GM18517 (cell line): ENCODE measurements at regions not wholly inside any gene's neighbourhood (a gene's known extent, or its start where the extent isn't known, plus 50 kb on each side); places are given as distances from the start of the nearest gene placed in this dataset.

Experiments
- ATAC-seq: cut with Tn5 transposase; IDR thresholded peaks from one replicate; pipeline ENCODE4 v1.9.1; 2021; ENCODE audit warnings: mild to moderate bottlenecking, moderate library complexity; ENCODE audit not compliant: unreplicated experiment

DNA sequence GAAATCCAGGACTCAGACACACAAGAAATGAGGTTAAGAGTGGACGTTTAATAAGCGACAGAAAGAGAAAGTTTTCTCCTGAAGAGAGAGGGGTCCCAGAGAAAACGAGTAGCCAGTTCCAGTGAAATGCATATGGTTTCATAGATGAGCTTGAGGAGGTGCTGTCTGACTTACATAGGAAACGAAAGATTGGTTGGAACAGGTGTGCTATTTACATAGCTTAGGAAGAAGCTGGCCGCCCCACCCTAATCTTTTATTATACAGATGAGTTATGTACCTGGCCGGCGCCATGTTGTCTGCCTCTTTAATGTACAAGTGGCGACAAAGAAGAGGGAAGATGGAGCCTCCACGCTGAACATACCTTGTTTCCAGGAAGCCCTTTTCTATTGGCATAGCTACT lies 223.0 kb downstream of the SLC6A15 start:
- ATAC-seq = no peak

GRCh38 chr12:84685379-84685778 lies 227.2 kb downstream of the SLC6A15 start:
- ATAC-seq = no peak

DNA sequence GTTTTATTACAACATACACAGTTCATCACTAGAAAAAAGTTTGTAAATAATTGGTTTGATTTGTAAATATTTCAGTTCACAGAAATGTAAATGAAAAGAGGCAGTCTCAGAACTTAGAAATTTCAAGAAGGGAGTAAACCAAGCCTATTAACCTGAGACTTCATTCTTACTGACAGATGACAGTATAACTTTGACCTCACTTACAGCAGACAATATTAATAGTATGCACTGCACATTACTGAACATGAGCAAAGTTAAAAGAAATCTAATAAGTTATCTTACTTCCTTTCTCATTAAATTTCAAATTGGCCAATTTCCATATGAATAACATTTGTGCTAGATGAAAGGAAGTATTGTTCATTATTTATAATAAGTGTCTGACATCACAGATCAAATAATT lies 235.8 kb downstream of the SLC6A15 start:
- no peak for ATAC-seq

- no peak for ATAC-seq
Measured at GRCh38 chr12:84661786-84662185, 250.8 kb downstream of the SLC6A15 start.

GRCh38 chr12:84660139-84660538 lies 252.5 kb downstream of the SLC6A15 start:
- ATAC-seq = no peak

- ATAC-seq = no peak
Measured at GRCh38 chr12:84658877-84659276, 253.7 kb downstream of the SLC6A15 start.

DNA sequence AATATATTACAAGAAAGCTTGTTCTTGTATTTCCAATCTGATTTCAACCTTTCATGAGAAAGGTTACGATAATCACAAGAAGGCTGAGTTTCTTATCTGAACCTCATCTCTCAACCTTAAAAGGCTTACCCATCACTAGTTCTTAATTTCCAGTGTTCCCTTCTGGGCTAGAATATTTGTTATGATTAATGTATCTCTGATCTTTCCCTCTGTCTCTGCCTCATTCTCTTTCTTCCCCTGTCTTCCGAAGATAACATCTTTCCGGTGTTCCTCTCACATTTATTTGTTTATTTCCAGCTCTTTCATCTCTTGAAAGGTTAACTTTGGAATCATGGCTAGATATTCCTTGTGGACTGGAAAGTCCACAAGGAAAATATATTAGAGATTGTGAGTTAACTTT lies 255.9 kb downstream of the SLC6A15 start:
- no peak for ATAC-seq

GRCh38 chr12:84653482-84653881 lies 259.1 kb downstream of the SLC6A15 start:
- ATAC-seq = no peak

GRCh38 chr12:84648425-84648824 lies 264.2 kb downstream of the SLC6A15 start:
- no peak for ATAC-seq

DNA sequence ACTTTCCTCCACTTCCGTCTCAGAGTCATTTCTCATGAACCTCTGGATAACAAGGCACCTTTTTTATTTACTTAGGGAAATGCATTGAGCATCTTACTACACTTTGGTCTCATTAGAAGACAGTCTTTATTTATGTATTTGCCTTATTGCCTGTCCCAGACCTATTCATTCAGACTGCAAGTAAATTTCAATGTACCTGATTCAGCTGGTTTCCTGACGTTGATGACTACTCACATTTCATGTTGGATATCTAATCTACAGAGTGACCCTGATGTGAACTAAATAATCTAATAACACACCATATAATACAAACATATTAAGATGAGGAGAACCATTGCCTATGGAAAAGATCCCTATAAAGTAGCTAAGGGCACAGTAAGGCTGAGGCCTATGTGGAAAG lies 267.7 kb downstream of the SLC6A15 start:
- ATAC-seq = no peak

DNA sequence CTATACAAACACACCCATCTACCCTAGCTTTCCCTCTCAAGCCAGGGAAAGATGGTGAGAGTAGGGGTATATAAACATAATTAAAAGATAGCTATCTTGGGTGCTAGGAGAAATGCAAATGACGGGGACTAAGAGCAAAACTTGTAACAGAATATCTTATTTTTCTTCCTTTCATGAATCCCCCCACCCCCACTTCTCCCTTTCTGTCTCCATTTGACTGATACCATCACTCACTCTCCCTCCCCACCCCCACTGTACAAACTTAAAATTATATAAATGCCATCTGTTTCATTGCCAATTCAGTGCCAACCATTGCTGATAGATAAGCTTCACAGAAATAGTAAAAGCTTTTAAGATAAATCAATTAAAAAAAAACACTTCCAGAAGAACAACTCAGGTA lies 268.6 kb downstream of the SLC6A15 start:
- ATAC-seq = no peak

- ATAC-seq = no peak
Measured at GRCh38 chr12:84641940-84642545, 270.6 kb downstream of the SLC6A15 start.

- no peak for ATAC-seq
Measured at GRCh38 chr12:84638811-84639368, 273.7 kb downstream of the SLC6A15 start.

DNA sequence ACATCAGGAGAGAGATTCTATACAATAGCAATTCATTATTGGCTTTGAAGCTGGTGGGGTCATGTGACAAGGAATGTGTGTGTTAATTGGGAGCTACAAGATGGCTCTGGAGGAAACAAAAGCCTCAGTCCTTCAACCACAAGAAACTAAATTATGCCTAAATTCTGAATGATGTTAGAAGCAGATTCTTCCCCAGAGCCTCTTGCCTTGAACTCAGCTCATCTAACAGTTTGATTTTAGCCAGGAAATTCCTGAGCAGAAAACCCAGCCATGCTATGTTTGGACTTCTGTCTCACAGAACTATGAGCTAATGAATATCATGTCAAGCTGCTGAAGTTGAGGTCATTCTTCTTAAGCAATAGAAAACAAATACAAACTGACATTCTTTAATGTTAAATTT lies 274.7 kb downstream of the SLC6A15 start:
- ATAC-seq = no peak

- no peak for ATAC-seq
Measured at GRCh38 chr12:84636801-84637290, 275.8 kb downstream of the SLC6A15 start.

- no peak for ATAC-seq
Measured at GRCh38 chr12:84634526-84634925, 278.1 kb downstream of the SLC6A15 start.

DNA sequence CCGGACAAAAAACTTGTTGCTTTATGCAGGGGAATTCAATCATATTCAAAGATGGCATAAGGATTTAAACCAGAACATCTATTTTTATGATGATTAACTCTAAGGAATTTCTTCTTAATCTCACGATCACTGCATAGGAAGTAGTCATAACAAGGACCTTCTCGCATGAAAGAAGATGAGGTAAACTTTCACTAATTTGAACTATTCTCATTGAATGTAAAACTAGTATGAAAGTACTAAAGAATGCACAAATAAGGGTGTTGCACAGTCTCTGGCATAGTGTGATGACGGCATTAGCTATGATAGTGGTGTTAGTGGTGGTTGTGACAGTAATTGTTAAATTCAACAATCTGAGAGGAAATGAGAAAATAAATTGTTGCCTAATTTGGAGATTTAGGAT lies 280.0 kb downstream of the SLC6A15 start:
- no peak for ATAC-seq

DNA sequence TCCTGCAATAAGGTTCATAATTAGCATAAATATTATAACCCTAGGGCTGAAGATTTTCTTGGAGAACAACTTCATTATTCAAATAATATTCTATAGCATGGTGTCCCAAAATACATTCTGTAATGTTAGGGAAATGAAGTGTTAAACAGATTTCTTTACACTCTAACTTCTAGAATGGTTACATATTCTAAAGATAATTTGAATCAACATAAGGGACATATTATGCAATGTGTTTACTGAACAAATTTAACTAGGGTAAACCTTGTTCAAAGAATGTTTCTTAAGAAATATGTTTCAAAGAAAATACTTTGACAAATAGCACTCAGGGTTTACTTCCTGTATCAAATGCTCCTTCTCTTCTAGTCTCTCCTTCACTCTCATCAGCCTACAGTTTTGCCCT lies 281.6 kb downstream of the SLC6A15 start:
- ATAC-seq = no peak

- ATAC-seq = no peak
Measured at GRCh38 chr12:84627593-84627992, 285.0 kb downstream of the SLC6A15 start.

- ATAC-seq = no peak
Measured at GRCh38 chr12:84624601-84625000, 288.0 kb downstream of the SLC6A15 start.

DNA sequence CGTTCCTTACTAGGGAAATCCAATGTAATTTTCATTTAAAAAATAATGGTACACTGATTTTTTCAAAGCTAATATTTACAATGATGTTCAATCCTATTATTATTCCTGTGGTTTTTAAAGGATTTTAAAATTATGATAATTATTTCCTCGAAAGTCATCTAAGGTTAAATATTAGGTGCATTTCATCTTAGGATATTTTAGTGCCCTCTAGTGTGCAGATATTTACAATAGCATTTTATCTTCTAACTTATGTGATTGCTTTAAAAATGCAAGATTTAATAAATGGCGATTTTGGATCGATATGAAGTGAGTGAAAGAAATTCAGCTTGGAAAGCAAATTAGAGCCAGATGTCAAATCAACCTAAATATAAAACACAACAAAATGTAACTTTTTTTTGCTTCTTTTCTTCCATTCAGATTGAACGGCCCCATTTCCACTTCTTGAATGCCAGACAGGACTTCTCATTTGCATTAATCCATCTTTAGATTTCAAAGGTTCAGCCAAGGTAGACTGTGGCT lies 293.5 kb downstream of the SLC6A15 start:
- no peak for ATAC-seq

- no peak for ATAC-seq
Measured at GRCh38 chr12:84607170-84607819, 305.3 kb downstream of the SLC6A15 start.
